Hepatic stellate cell (primary cell): ENCODE measurements at regions not wholly inside any gene's neighbourhood (a gene's known extent, or its start where the extent isn't known, plus 50 kb on each side); places are given as distances from the start of the nearest gene placed in this dataset.
"Not testable (repeated sequence)": the region's sequence is repeated elsewhere in the genome, so short reads cannot be mapped to it uniquely, and the experiment has no call there.

Experiments
- DNase-seq: peaks from one replicate; pipeline ENCODE4 v3.0.0; 2011; ENCODE audit warnings: low spot score

- no peak for DNase-seq
Measured at GRCh38 chr18:51523671-51524070, 326.2 kb upstream of the MEX3C start.

DNA sequence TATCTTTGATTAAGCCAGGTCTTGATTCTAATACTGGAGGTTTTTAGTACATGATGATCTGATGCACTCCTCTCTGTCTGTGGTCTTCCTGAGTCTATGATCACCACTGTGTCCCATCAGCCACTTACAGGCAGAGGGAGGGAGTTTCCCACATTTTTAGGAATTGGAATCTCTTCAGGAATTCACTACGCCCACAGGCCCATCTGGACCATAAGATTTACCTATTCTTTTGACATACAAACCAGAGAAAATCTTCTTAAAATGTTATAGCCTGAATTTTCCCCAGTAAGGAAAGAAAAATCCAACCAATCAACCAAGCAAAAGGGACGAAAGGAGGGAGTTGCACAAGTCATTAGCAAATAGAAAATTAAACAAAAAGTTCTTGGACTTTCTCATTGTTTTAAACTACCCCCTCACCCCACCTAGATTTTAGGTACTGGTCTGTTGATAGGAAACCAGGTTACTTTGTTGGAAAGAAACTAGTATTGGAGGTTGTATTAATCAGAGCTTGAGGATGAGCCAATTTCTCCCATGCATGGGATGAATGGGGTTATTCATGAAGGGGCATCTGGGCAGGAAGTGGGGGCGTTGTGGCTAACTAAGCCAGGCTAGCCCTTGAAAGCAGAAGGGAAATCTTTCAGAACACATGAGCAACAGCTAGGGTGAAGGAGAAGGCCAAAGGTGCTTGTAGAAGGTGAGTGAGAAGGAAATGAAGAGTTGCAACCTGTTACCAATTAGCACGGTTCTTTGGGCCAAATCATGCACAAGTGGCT is 328.2 kb upstream of the MEX3C start:
- no peak for DNase-seq

DNA sequence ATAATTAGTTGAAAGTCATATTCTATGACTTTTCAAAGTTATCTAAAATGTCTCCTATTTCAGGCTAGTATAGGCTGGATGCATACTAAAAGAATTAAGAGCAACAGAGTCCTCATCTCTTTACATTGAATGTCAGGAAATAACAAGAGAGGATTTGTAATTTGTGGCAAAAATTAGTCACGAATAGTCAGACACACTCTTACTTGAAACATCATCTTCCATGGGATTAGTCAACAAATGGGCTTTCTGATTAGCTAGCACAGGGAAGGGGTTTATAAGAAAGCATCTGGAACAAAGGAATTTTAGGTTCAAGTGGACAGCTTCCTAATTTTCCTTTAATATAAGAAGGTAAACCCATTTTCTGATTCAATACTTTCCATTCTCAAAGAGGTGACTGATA is 330.3 kb upstream of the MEX3C start:
- no peak for DNase-seq

- DNase-seq: no peak
Measured at GRCh38 chr18:51531501-51531900, 334.0 kb upstream of the MEX3C start.

GRCh38 chr18:51537487-51537886 is 340.0 kb upstream of the MEX3C start:
- DNase-seq: no peak

DNA sequence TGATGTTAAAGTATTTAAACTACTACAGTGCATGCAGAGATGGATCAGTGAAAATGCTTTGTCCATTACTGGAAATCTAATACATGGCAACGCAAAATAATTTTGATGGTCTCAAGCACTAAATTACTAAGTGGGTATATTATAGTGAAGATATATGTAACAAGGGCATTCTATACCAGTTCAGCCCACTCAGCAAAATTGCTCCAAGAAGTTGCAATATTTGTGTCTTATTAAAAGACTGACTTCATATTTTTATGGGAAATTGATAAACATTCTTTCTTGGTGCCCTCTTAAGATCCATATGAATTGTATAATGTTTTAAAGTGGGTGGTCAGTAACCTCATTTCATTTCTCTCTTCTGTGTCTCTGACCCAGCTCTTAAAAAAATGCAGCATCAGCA is 343.1 kb upstream of the MEX3C start:
- DNase-seq: no peak

DNA sequence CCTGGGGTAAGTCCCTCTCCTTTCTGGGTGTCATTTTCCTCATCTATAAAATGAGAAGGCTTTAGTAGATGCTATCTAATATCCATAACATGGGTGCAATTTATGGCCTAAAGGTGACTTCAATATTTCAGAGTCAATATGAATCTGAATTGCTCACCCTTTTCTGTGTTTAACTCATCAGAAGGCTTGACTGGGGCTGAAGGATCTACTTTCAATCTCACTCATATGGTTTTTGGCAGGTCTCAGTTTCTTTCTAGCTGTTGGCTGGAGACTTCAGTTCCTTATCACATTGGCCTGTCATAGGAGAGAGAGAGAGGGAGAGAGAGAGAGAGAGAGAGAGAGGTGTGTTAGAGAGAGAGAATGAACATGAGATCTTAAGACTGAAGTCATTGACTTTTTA is 343.7 kb upstream of the MEX3C start:
- DNase-seq: no peak

- no peak for DNase-seq
Measured at GRCh38 chr18:51543658-51544155, 346.2 kb upstream of the MEX3C start.

DNA sequence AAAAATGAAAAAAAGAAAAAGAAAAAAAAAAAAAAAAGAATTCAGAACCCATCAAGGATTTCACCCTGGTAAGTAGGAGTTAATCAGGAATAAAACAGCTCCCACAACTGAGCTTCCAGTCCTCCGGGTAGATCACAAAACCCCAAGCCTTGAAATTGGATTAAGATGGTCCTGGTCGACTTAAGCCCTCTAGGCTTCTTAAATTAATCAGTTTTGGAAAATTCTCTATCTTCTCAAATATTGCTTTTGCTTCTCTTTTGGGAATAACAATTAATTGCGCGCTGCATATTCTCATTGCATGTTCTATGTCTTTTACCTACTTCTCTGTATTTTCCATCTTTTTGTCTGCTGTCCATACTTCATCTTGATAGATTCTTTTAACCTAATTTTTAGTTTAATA is 348.0 kb upstream of the MEX3C start:
- no peak for DNase-seq

GRCh38 chr18:51559198-51559901 is 361.9 kb upstream of the MEX3C start:
- DNase-seq: no peak

GRCh38 chr18:51559902-51560287 is 362.4 kb upstream of the MEX3C start:
- no peak for DNase-seq

- no peak for DNase-seq
Measured at GRCh38 chr18:51561821-51562220, 364.3 kb upstream of the MEX3C start.

GRCh38 chr18:51562866-51563265 is 365.4 kb upstream of the MEX3C start:
- DNase-seq: no peak

- DNase-seq: no peak
Measured at GRCh38 chr18:51563396-51563795, 365.9 kb upstream of the MEX3C start.

- no peak for DNase-seq
Measured at GRCh38 chr18:51568151-51568550, 370.7 kb upstream of the MEX3C start.

- no peak for DNase-seq
Measured at GRCh38 chr18:51569153-51569552, 371.7 kb upstream of the MEX3C start.

- no peak for DNase-seq
Measured at GRCh38 chr18:51569561-51569960, 372.1 kb upstream of the MEX3C start.

DNA sequence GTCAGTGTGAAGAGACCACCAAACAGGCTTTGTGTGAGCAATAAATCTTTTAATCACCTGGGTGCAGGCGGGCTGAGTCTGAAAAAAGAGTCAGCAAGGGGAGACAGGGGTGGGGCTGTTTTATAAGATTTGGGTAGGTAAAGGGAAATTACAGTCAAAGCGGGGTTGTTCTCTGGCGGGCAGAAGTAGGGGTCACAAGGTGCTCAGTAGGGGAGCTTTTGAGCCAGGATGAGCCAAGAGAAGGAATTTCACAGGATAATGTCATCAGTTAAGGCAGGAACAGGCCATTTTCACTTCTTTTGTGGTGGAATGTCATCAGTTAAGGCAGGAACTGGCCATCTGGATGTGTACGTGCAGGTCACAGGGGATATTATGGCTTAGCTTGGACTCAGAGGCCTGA is 372.6 kb upstream of the MEX3C start:
- not testable (repeated sequence) for DNase-seq

- not testable (repeated sequence) for DNase-seq
Measured at GRCh38 chr18:51573886-51574285, 376.4 kb upstream of the MEX3C start.

GRCh38 chr18:51575171-51575570 is 377.7 kb upstream of the MEX3C start:
- no peak for DNase-seq

- no peak for DNase-seq
Measured at GRCh38 chr18:51578406-51578980, 381.0 kb upstream of the MEX3C start.

DNA sequence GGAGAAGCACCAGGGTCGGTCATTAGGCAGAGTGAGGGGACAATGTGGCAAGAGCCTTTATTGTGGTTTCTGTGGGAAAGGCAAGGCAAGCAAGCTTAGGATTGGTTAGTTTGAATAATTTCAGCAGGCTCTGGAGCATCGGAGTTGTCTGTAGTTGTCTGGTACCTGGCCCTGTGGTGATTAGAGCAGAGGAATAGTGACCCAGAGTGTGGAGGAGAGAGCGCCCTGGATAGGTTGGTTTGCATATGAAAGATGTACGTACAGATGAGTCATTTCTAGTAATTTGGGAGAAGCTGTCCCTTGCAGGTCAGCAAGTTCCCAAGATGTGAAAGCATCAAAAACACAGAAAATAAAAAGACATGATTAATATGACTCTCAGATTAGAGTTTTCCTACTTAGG is 383.1 kb upstream of the MEX3C start:
- DNase-seq: no peak

DNA sequence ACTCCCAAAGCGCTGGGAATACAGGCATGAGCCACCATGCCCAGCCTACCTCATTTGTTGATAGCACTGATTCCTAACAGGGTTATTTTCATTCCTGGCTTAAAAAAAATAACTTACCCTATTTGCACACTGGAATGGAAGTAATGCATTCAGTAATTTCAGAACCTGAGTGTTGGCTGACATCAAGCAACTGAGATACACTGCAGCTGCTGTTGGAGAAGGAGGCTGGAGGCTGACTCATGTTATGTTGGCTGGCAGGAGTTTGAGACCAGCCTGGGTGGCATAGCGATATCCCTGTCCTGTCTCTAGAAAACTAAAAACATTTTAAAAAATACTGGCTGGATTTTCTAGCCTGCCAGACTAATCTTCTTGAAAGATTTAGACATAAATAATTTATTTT is 385.1 kb upstream of the MEX3C start:
- DNase-seq: no peak
